IPS DF 19.7 (cell line): ENCODE measurements at regions not wholly inside any gene's neighbourhood (a gene's known extent, or its start where the extent isn't known, plus 50 kb on each side); places are given as distances from the start of the nearest gene placed in this dataset.
"Not testable (repeated sequence)": the region's sequence is repeated elsewhere in the genome, so short reads cannot be mapped to it uniquely, and the experiment has no call there.

Source experiments
- DNase-seq: peaks from one replicate; pipeline ENCODE4 v3.0.0-alpha.2; 2013; ENCODE audit warnings: low read depth, low spot score

GRCh38 chr13:75178436-75178835, 303.5 kb downstream of the TBC1D4 start:
- no peak for DNase-seq

- DNase-seq = no peak
These were observed 306.4 kb downstream of the TBC1D4 start for GRCh38 chr13:75175575-75175974.

- not testable (repeated sequence) for DNase-seq
These were observed 306.9 kb downstream of the TBC1D4 start for GRCh38 chr13:75175097-75175496.

GRCh38 chr13:75174481-75174880, 307.5 kb downstream of the TBC1D4 start:
- no peak for DNase-seq

GRCh38 chr13:75173457-75174356, 308.3 kb downstream of the TBC1D4 start:
- DNase-seq = no peak

- no peak for DNase-seq
These were observed 311.7 kb downstream of the TBC1D4 start for GRCh38 chr13:75170311-75170710.

GRCh38 chr13:75165543-75166230, 316.3 kb downstream of the TBC1D4 start:
- DNase-seq = no peak

GRCh38 chr13:75161804-75162203, 320.2 kb downstream of the TBC1D4 start:
- no peak for DNase-seq

GRCh38 chr13:75160984-75161383, 321.0 kb downstream of the TBC1D4 start:
- DNase-seq = no peak

- no peak for DNase-seq
These were observed 327.6 kb downstream of the TBC1D4 start for GRCh38 chr13:75154331-75154730.

- DNase-seq = no peak
These were observed 328.1 kb downstream of the TBC1D4 start for GRCh38 chr13:75153834-75154233.

- DNase-seq = no peak
These were observed 328.6 kb downstream of the TBC1D4 start for GRCh38 chr13:75153386-75153785.

GRCh38 chr13:75151081-75151643, 330.8 kb downstream of the TBC1D4 start:
- DNase-seq = no peak

- no peak for DNase-seq
These were observed 332.2 kb downstream of the TBC1D4 start for GRCh38 chr13:75149776-75150175.

GRCh38 chr13:75147946-75148345, 334.0 kb downstream of the TBC1D4 start:
- DNase-seq = no peak

- no peak for DNase-seq
These were observed 335.5 kb downstream of the TBC1D4 start for GRCh38 chr13:75146436-75146835.

GRCh38 chr13:75145927-75146326, 336.0 kb downstream of the TBC1D4 start:
- DNase-seq = no peak

- DNase-seq = no peak
These were observed 342.7 kb downstream of the TBC1D4 start for GRCh38 chr13:75139291-75139690.

GRCh38 chr13:75137911-75138571, 343.9 kb downstream of the TBC1D4 start:
- DNase-seq = no peak

GRCh38 chr13:75136151-75136550, 345.8 kb downstream of the TBC1D4 start:
- DNase-seq = no peak

- DNase-seq = no peak
These were observed 346.6 kb downstream of the TBC1D4 start for GRCh38 chr13:75135325-75135825.
